Keratinocyte (primary cell): ENCODE measurements at regions not wholly inside any gene's neighbourhood (a gene's known extent, or its start where the extent isn't known, plus 50 kb on each side); places are given as distances from the start of the nearest gene placed in this dataset.

Source experiments
- DNase-seq: peaks from one replicate; pipeline ENCODE4 v3.0.0-alpha.2; 2011; ENCODE audit warnings: low read depth, missing footprints, low spot score
- FAIRE-seq: peaks from 2 replicates; lab custom pipeline; 2011; peaks lifted over from hg19 to GRCh38; lab: Jason Lieb, UNC
- H2AFZ ChIP-seq: 2 replicates; pipeline ENCODE4 v1.6.0; 2012; ENCODE audit warnings: low read length, control low read depth, inconsistent platforms; ENCODE audit not compliant: control insufficient read depth
- H3K27ac ChIP-seq: 2 replicates; pipeline ENCODE4 v1.5.1; 2011; ENCODE audit warnings: low read length; ENCODE audit not compliant: control insufficient read depth, insufficient read depth
- H3K27me3 ChIP-seq: 3 replicates; pipeline ENCODE4 v1.6.0; 2011; ENCODE audit warnings: low read length; ENCODE audit not compliant: control insufficient read depth, insufficient read depth; ENCODE audit errors: extremely low read depth
- H3K36me3 ChIP-seq, 2 experiments: 2 replicates in 1 of 2; 3 replicates in 1 of 2; pipeline ENCODE4 v1.5.1; 2011; ENCODE audit warnings: low read length in 2 of 2, mild to moderate bottlenecking in 1 of 2; ENCODE audit not compliant: control insufficient read depth in 2 of 2, insufficient read depth in 2 of 2; ENCODE audit errors: extremely low read depth in 1 of 2
- H3K4me1 ChIP-seq: 3 replicates; pipeline ENCODE4 v1.5.1; 2011; ENCODE audit warnings: low read length; ENCODE audit not compliant: control insufficient read depth, insufficient read depth; ENCODE audit errors: extremely low read depth
- H3K4me2 ChIP-seq: 3 replicates; pipeline ENCODE4 v1.6.0; 2011; ENCODE audit warnings: low read depth, low read length; ENCODE audit not compliant: control insufficient read depth, insufficient read depth; ENCODE audit errors: extremely low read depth
- H3K4me3 ChIP-seq, 3 experiments: fragments of 200-600 bp in 1 of 3; sonication (generic) in 1 of 3; 2 replicates in 2 of 3; 3 replicates in 1 of 3; pipeline ENCODE4 v1.5.1; 2011 to 2016; ENCODE audit warnings: low read length in 3 of 3, mild to moderate bottlenecking in 3 of 3, control low read depth in 2 of 3, inconsistent platforms in 1 of 3, low read depth in 1 of 3, mixed read lengths in 1 of 3, mixed run types in 1 of 3, moderate library complexity in 1 of 3; ENCODE audit not compliant: control insufficient read depth in 2 of 3, insufficient read depth in 2 of 3; ENCODE audit errors: extremely low read depth in 1 of 3
- H3K79me2 ChIP-seq: 2 replicates; pipeline ENCODE4 v1.6.0; 2012; ENCODE audit warnings: low read length; ENCODE audit not compliant: control insufficient read depth, insufficient read depth
- H3K9ac ChIP-seq: 3 replicates; pipeline ENCODE4 v1.6.0; 2011; ENCODE audit warnings: low read length; ENCODE audit not compliant: control insufficient read depth, insufficient read depth; ENCODE audit errors: extremely low read depth
- H3K9me1 ChIP-seq: 3 replicates; pipeline ENCODE4 v1.6.0; 2011; ENCODE audit warnings: low read length; ENCODE audit not compliant: control insufficient read depth, insufficient read depth; ENCODE audit errors: extremely low read depth
- H3K9me3 ChIP-seq: 2 replicates; pipeline ENCODE4 v1.5.1; 2012; ENCODE audit warnings: low read depth, low read length; ENCODE audit not compliant: control insufficient read depth
- H4K20me1 ChIP-seq: 3 replicates; pipeline ENCODE4 v1.6.0; 2011; ENCODE audit warnings: low read length; ENCODE audit not compliant: control insufficient read depth, insufficient read depth; ENCODE audit errors: extremely low read depth
- EZH2 ChIP-seq: IDR thresholded peaks from one replicate; pipeline ENCODE4 v1.6.1; 2012; ENCODE audit warnings: inconsistent platforms, mild to moderate bottlenecking, low read length, moderate library complexity
- dilution Hi-C: fragments of 300-500 bp; cut with MboI; formaldehyde crosslinking; loops from one replicate; pipeline ENCODE4 v1.7.0; 2020; ENCODE audit warnings: low sequenced_read_pairs; ENCODE audit not compliant: extremely low pct_ligation_motif_present
- TF ChIP-seq, protein P1 (sequence below), 3 experiments: IDR thresholded peaks in 1 of 3; conservative IDR thresholded peaks in 1 of 3; optimal IDR thresholded peaks in 1 of 3; 2 replicates in 2 of 3; 3 replicates in 1 of 3; pipeline versions ENCODE3 to v1.5.1; 2011; ENCODE audit warnings: low read length in 3 of 3, mild to moderate bottlenecking in 3 of 3, moderate library complexity in 2 of 3, control low read depth in 1 of 3, inconsistent platforms in 1 of 3; ENCODE audit not compliant: insufficient read depth in 2 of 3; ENCODE audit errors: extremely low read depth in 1 of 3

DNA sequence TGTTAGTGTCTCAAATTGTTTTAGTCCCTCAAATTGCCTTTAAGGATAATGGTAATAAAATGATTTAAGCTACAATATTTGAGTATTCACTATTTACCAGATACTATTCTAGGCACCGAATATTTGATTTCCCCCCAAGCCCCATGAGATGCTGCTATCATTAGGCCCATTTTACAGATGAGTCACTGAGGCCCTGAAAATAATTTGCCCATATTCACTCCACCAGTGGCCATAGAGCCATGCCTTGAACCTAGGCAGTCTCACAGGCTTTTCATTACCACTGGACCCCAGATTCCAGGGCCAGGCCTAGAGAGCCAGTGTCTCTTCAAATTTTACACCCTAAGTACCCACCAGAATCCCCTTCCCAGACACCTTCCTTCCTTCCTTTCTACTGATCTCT, 133.7 kb downstream of the LINC00237 start:
- dilution Hi-C loops = no loop called here
- Histone ChIP-seq H4K20me1 (no peaks in the 10 kb centered on the region), H3K27me3 (no peaks in the 10 kb centered on the region), H3K9me1 (no peaks in the 10 kb centered on the region), H3K4me3 (no peak overlapping the region), H3K79me2 (no peaks in the 10 kb centered on the region), H3K27ac (no peak overlapping the region), H3K9me3 (peaks cover 1% of the 10 kb centered on the region), H3K4me1 (no peaks in the 10 kb centered on the region), H3K9ac (no peak overlapping the region), H3K36me3 (no peaks in the 10 kb centered on the region), H3K4me2 (no peak overlapping the region), H2AFZ (no peak overlapping the region)
- FAIRE-seq (no peak), DNase-seq (no peak)
- TF ChIP-seq, protein P1, sequence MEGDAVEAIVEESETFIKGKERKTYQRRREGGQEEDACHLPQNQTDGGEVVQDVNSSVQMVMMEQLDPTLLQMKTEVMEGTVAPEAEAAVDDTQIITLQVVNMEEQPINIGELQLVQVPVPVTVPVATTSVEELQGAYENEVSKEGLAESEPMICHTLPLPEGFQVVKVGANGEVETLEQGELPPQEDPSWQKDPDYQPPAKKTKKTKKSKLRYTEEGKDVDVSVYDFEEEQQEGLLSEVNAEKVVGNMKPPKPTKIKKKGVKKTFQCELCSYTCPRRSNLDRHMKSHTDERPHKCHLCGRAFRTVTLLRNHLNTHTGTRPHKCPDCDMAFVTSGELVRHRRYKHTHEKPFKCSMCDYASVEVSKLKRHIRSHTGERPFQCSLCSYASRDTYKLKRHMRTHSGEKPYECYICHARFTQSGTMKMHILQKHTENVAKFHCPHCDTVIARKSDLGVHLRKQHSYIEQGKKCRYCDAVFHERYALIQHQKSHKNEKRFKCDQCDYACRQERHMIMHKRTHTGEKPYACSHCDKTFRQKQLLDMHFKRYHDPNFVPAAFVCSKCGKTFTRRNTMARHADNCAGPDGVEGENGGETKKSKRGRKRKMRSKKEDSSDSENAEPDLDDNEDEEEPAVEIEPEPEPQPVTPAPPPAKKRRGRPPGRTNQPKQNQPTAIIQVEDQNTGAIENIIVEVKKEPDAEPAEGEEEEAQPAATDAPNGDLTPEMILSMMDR (optimal IDR thresholded peaks at IDR 0.05 in 1 of 3, IDR thresholded peaks at IDR 0.05 in 1 of 3, conservative IDR thresholded peaks at IDR 0.05 in 1 of 3; ENCODE audit: extremely low read depth in 1 of 3, insufficient read depth in 2 of 3, low read length in 3 of 3) = no peak
- no peak for TF ChIP-seq EZH2

DNA sequence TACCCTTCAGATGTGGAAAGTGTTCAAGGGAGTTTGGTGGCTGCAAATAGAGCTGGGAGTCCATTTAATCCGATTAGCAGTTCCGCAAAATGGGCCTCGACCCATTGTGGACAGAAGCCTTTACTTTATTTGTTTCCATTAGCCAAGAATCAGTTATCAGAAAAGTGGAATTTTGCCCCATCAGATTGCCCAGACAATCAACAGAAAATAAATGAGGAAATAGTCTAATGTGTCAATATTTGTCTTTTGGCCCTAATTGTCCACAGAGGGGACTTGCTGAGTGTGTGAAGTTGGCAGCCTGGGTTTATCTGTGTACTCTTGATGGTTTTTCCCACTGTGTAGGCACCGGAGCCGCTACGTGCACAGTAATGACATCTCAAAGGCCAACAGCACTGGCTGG, 134.3 kb downstream of the LINC00237 start:
- Histone ChIP-seq H4K20me1 (no peaks in the 10 kb centered on the region), H3K9me3 (peaks cover 1% of the 10 kb centered on the region), H3K4me1 (no peaks in the 10 kb centered on the region), H3K4me3 (no peak overlapping the region), H3K27ac (no peak overlapping the region), H3K79me2 (no peaks in the 10 kb centered on the region), H3K27me3 (no peaks in the 10 kb centered on the region), H3K9ac (no peak overlapping the region), H2AFZ (no peak overlapping the region), H3K36me3 (no peaks in the 10 kb centered on the region), H3K9me1 (no peaks in the 10 kb centered on the region), H3K4me2 (no peak overlapping the region)
- no peak for DNase-seq
- TF ChIP-seq, protein P1 (optimal IDR thresholded peaks at IDR 0.05 in 1 of 3, IDR thresholded peaks at IDR 0.05 in 1 of 3, conservative IDR thresholded peaks at IDR 0.05 in 1 of 3; ENCODE audit: extremely low read depth in 1 of 3, insufficient read depth in 2 of 3, low read length in 3 of 3) = no peak
- no peak for TF ChIP-seq EZH2
- FAIRE-seq = no peak
- dilution Hi-C loops = no loop called here
